ENCODE measurements at regions not wholly inside any gene's neighbourhood (a gene's known extent, or its start where the extent isn't known, plus 50 kb on each side); places are given as distances from the start of the nearest gene placed in this dataset.
"Not testable (repeated sequence)": the region's sequence is repeated elsewhere in the genome, so short reads cannot be mapped to it uniquely, and the experiment has no call there.

DNA sequence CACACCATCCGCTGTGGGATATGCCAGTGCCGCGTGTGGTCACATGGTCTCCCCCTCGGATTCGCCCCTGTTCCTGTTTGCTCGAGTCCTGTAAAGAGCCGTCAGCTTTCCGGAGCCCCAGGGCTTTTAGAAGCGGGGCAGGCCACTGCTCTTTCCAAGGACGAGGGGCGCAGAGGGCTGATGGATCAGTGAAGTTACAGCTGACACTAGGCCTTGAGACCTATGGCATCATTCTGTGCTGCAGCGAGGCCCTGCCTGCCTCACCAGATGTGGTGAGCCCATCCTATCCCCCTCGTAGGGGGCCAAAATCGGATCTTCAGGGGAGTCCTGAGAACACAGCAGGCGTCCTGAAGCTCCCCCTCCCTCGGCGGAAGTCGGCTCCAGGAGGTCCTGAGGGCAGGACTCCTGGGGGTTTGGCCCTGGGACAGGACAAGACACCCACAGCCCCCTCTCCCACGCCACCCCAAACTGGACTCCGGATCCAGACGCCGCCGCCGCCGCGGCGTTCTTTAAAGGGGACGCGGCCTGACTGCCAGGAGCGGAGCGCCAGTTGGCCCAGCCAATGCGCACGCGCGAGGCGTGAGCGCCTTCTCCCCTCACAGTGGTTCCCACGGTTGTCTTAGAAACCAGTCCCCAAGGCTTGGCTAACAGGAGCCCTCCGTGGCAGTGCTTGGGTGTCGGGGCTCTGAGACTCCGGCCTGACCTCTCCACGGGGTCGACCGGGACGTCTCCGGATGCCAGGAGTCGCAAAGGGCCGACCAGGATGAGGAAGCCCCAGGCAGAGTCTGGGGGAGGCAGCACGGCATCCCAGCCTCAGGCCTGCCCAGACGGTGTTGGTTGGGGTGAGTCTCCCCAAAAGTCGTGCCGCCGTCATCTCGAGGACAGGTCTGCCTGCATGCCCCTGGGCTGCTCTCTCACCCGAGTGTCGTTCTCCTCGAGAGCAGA, 371.7 kb downstream of the ZNF716 start:
- Histone ChIP-seq H3K23ac (ENCODE audit: insufficient read length, low read depth, low read length) (no peak overlapping the region), H3K9me3 (ENCODE audit: control insufficient read depth, low read depth, low read length) (peaks cover 71% of the 10 kb centered on the region), H2AFZ (ENCODE audit: low read length) (no peak overlapping the region), H2BK20ac (ENCODE audit: low read depth, low read length, poor library complexity, severe bottlenecking) (no peak overlapping the region), H4K20me1 (ENCODE audit: control insufficient read depth, insufficient read depth, insufficient read length) (no peaks in the 10 kb centered on the region), H3K4ac (ENCODE audit: low read depth, low read length) (no peak overlapping the region), H4K8ac (replicated peaks; ENCODE audit: insufficient read length, low read depth, low read length) (no peak overlapping the region), H3K18ac (ENCODE audit: insufficient read length, low read depth, low read length) (no peak overlapping the region), H3T11ph (ENCODE audit: low read length) (no peak overlapping the region), H2BK120ac (ENCODE audit: low read depth, low read length, poor library complexity, severe bottlenecking) (no peak overlapping the region), H3K9ac (ENCODE audit: extremely low read depth, insufficient read length, low read length) (no peak overlapping the region), H3K4me2 (ENCODE audit: insufficient read depth, insufficient read length, low read length) (no peak overlapping the region), H3K4me1 (ENCODE audit: insufficient read depth, low read length) (no peaks in the 10 kb centered on the region), H2BK5ac (ENCODE audit: insufficient read length, low read length) (no peak overlapping the region), H2AK5ac (ENCODE audit: insufficient read length, low read length) (no peak overlapping the region), H2BK12ac (ENCODE audit: insufficient read length, low read depth, low read length) (no peak overlapping the region), H4K91ac (ENCODE audit: insufficient read length, low read depth, low read length) (no peak overlapping the region), H3K14ac (ENCODE audit: insufficient read depth, low read length) (no peak overlapping the region), H3K79me1 (ENCODE audit: insufficient read depth, low read depth, low read length, poor library complexity, severe bottlenecking) (no peaks in the 10 kb centered on the region), H4K5ac (ENCODE audit: insufficient read length, low read depth, low read length) (no peak overlapping the region), H3K23me2 (ENCODE audit: insufficient read length, low read depth, low read length, poor library complexity, severe bottlenecking) (no peaks in the 10 kb centered on the region), H3K27ac (ENCODE audit: insufficient read length, low read depth, low read length) (no peak overlapping the region), H3K56ac (ENCODE audit: insufficient read length, low read depth, low read length) (no peak overlapping the region), H2BK15ac (ENCODE audit: low read depth, low read length) (no peak overlapping the region), H3K27me3 (ENCODE audit: insufficient read depth, low read length) (no peaks in the 10 kb centered on the region), H3K79me2 (ENCODE audit: insufficient read depth, low read length) (no peaks in the 10 kb centered on the region)
- H3K9me3 Mint-ChIP-seq: peaks cover 92 to 93% of the 10 kb centered on the region in 2 experiments
- WGBS (ENCODE audit: extremely low coverage, insufficient read length, low lambda C conversion rate): no CpG with 5 or more reads among the region's 57 CpGs
- TF ChIP-seq, protein P1, sequence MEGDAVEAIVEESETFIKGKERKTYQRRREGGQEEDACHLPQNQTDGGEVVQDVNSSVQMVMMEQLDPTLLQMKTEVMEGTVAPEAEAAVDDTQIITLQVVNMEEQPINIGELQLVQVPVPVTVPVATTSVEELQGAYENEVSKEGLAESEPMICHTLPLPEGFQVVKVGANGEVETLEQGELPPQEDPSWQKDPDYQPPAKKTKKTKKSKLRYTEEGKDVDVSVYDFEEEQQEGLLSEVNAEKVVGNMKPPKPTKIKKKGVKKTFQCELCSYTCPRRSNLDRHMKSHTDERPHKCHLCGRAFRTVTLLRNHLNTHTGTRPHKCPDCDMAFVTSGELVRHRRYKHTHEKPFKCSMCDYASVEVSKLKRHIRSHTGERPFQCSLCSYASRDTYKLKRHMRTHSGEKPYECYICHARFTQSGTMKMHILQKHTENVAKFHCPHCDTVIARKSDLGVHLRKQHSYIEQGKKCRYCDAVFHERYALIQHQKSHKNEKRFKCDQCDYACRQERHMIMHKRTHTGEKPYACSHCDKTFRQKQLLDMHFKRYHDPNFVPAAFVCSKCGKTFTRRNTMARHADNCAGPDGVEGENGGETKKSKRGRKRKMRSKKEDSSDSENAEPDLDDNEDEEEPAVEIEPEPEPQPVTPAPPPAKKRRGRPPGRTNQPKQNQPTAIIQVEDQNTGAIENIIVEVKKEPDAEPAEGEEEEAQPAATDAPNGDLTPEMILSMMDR (conservative IDR thresholded peaks at IDR 0.05): no peak
- no peak for DNase-seq
- peaks cover 9% of the 10 kb centered on the region for H3K27me3 Mint-ChIP-seq (ENCODE audit: low read depth)
- H3K27ac Mint-ChIP-seq: no peak overlapping the region
- peaks cover 22 to 32% (median 24%) of the 10 kb centered on the region in 3 experiments for H3K36me3 Mint-ChIP-seq (ENCODE audit: insufficient read depth in 1 of 3, low read depth in 3 of 3)
- no peak overlapping the region for H3K4me3 Mint-ChIP-seq
- H3K4me1 Mint-ChIP-seq: no peaks in the 10 kb centered on the region

DNA sequence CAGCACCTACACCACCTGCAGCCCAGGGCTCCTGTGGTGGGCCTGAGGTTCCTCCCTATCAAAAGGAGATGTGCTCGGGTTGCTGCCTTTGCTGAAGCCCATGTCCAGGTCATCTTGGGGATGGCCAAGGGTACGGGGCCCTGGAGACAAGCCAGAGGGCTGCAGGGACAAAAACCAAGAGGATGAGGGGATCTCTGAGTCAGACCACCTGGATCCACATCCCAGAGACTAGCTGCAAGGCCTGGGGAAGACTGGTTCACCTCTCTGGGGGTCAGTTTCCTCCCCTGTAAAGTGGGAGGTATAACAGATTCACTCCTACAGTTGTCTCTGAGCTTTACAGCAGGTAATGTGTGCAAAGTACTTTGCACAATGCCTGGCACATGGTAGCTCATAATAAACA, 376.6 kb downstream of the ZNF716 start:
- not testable (repeated sequence) for H4K5ac ChIP-seq (ENCODE audit: insufficient read length, low read depth, low read length); H4K20me1 ChIP-seq (ENCODE audit: control insufficient read depth, insufficient read depth, insufficient read length); H2BK5ac ChIP-seq (ENCODE audit: insufficient read length, low read length); H2BK120ac ChIP-seq (ENCODE audit: low read depth, low read length, poor library complexity, severe bottlenecking); H3T11ph ChIP-seq (ENCODE audit: low read length); H2AK5ac ChIP-seq (ENCODE audit: insufficient read length, low read length); H3K9ac ChIP-seq (ENCODE audit: extremely low read depth, insufficient read length, low read length); DNase-seq; H4K91ac ChIP-seq (ENCODE audit: insufficient read length, low read depth, low read length); H3K4me1 ChIP-seq (ENCODE audit: insufficient read depth, low read length); H3K79me2 ChIP-seq (ENCODE audit: insufficient read depth, low read length); H3K27me3 ChIP-seq (ENCODE audit: insufficient read depth, low read length); H2AFZ ChIP-seq (ENCODE audit: low read length); H4K8ac ChIP-seq (replicated peaks; ENCODE audit: insufficient read length, low read depth, low read length); H3K4me1 Mint-ChIP-seq; H3K56ac ChIP-seq (ENCODE audit: insufficient read length, low read depth, low read length); H3K18ac ChIP-seq (ENCODE audit: insufficient read length, low read depth, low read length); H3K27ac ChIP-seq (ENCODE audit: insufficient read length, low read depth, low read length); H3K4me3 Mint-ChIP-seq; H3K4ac ChIP-seq (ENCODE audit: low read depth, low read length); H2BK12ac ChIP-seq (ENCODE audit: insufficient read length, low read depth, low read length); H3K23me2 ChIP-seq (ENCODE audit: insufficient read length, low read depth, low read length, poor library complexity, severe bottlenecking); H2BK20ac ChIP-seq (ENCODE audit: low read depth, low read length, poor library complexity, severe bottlenecking); H3K23ac ChIP-seq (ENCODE audit: insufficient read length, low read depth, low read length); H3K79me1 ChIP-seq (ENCODE audit: insufficient read depth, low read depth, low read length, poor library complexity, severe bottlenecking); H3K27me3 Mint-ChIP-seq (ENCODE audit: low read depth); H3K14ac ChIP-seq (ENCODE audit: insufficient read depth, low read length); H3K27ac Mint-ChIP-seq; H3K4me2 ChIP-seq (ENCODE audit: insufficient read depth, insufficient read length, low read length); H2BK15ac ChIP-seq (ENCODE audit: low read depth, low read length)
- peaks cover 49% of the 10 kb centered on the region in 2 experiments for H3K9me3 Mint-ChIP-seq
- H3K36me3 Mint-ChIP-seq (ENCODE audit: insufficient read depth in 1 of 3, low read depth in 3 of 3): peaks cover 9 to 14% (median 10%) of the 10 kb centered on the region in 3 experiments; a peak in 6 of 7 replicates
- peaks cover 31% of the 10 kb centered on the region for H3K9me3 ChIP-seq (ENCODE audit: control insufficient read depth, low read depth, low read length)
- no CpG with 5 or more reads among the region's 2 CpGs for WGBS (ENCODE audit: extremely low coverage, insufficient read length, low lambda C conversion rate)

Data from H9 (cell line).